Testis (tissue), 2 donors: ENCODE measurements at regions not wholly inside any gene's neighbourhood (a gene's known extent, or its start where the extent isn't known, plus 50 kb on each side); places are given as distances from the start of the nearest gene placed in this dataset.

Experiments
- DNase-seq: peaks from one replicate; pipeline ENCODE4 v3.0.0-alpha.2; 2019
- H3K27ac ChIP-seq, 2 donors: fragments of 200-600 bp; sonication (generic); one replicate each; pipeline ENCODE4 v1.5.1; 2019
- H3K27me3 ChIP-seq: fragments of 200-600 bp; sonication (generic); one replicate; pipeline ENCODE4 v1.5.1; 2019
- H3K36me3 ChIP-seq: fragments of 200-600 bp; sonication (generic); one replicate; pipeline ENCODE4 v1.5.1; 2017; ENCODE audit warnings: low read depth; ENCODE audit errors: missing control alignments
- H3K4me1 ChIP-seq: fragments of 200-600 bp; sonication (generic); one replicate; pipeline ENCODE4 v1.5.1; 2019
- H3K4me3 ChIP-seq, 2 donors: fragments of 200-600 bp; sonication (generic); one replicate each; pipeline ENCODE4 v1.5.1; 2017 to 2019
- H3K9me3 ChIP-seq: fragments of 200-600 bp; sonication (generic); one replicate; pipeline ENCODE4 v1.5.1; 2017
- POLR2A ChIP-seq: fragments of 450-650 bp; IDR thresholded peaks from one replicate; pipeline ENCODE4 v1.6.1; 2017; ENCODE audit warnings: antibody characterized with exemption, mild to moderate bottlenecking, moderate library complexity
- WGBS, 2 donors: methylation state at CpG; one replicate each; pipeline ENCODE4 v1.1.5; 2018; 5-methylcytosine and 5-hydroxymethylcytosine counted together
- intact Hi-C: fragments of 100-400 bp; cut with DNase I; formaldehyde crosslinking; loops from one replicate; pipeline ENCODE4 v1.15.1; 2023; ENCODE audit warnings: low total_unique reads
- TF ChIP-seq, protein P1 (sequence below), 3 experiments: fragments of 450-650 bp in 2 of 3; fragments of 200-600 bp in 1 of 3; sonication (generic) in 1 of 3; IDR thresholded peaks; one replicate each; pipeline ENCODE4 v1.5.1; 2016 to 2019; ENCODE audit warnings: antibody characterized with exemption in 3 of 3, mild to moderate bottlenecking in 2 of 3, moderate library complexity in 1 of 3

DNA sequence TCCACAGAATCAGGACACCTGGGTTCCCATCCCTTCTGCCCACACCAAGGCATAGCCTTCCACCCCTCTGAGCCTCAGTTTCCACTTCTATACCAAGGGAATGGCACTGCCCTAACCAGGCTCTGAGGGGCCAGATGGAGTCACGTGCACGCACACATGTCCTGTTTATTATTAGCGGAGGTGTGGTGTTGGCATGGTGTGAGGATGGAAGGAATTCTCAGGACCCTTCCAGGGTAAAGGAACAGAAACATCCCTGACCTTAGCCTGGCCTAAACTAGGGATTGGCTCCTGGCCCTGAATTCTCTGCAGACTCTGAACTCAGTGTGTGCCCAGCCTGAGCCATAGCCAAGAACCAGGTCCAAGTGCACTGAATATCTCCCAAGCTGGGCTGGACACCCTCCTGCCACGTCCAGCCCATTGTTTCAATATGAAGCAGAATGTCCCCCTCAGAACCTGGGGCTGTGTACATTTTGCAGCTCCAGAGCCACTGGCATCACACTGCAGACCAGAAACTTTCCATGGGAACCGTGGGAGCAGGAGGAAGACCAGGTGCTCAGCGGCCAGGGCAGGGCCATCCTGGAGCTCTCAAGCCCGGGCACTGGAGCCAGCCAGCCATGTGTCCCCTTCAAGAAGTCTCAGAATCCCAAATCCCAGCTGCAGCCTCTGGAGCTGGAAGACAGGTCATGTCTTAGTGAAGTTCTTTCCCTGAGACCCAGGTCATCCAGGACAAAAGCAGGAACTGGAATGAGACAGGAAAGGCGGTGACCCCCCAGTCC is 208.4 kb downstream of the ANKRD60 start:
- H3K36me3 ChIP-seq, result no peaks in the 10 kb centered on the region
- TF ChIP-seq POLR2A, result no peak
- TF ChIP-seq, protein P1, sequence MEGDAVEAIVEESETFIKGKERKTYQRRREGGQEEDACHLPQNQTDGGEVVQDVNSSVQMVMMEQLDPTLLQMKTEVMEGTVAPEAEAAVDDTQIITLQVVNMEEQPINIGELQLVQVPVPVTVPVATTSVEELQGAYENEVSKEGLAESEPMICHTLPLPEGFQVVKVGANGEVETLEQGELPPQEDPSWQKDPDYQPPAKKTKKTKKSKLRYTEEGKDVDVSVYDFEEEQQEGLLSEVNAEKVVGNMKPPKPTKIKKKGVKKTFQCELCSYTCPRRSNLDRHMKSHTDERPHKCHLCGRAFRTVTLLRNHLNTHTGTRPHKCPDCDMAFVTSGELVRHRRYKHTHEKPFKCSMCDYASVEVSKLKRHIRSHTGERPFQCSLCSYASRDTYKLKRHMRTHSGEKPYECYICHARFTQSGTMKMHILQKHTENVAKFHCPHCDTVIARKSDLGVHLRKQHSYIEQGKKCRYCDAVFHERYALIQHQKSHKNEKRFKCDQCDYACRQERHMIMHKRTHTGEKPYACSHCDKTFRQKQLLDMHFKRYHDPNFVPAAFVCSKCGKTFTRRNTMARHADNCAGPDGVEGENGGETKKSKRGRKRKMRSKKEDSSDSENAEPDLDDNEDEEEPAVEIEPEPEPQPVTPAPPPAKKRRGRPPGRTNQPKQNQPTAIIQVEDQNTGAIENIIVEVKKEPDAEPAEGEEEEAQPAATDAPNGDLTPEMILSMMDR (IDR thresholded peaks at IDR 0.05), result no peak
- no peaks in the 10 kb centered on the region for H3K27me3 ChIP-seq
- no peak overlapping the region for H3K27ac ChIP-seq
- no peak for DNase-seq
- peaks cover 28% of the 10 kb centered on the region for H3K4me1 ChIP-seq
- 56 to 58% methylated on average over 8 of the region's 8 CpGs for WGBS, 2 donors
- no peaks in the 10 kb centered on the region for H3K9me3 ChIP-seq
- no peak overlapping the region for H3K4me3 ChIP-seq
- intact Hi-C loops, result no loop called here

DNA sequence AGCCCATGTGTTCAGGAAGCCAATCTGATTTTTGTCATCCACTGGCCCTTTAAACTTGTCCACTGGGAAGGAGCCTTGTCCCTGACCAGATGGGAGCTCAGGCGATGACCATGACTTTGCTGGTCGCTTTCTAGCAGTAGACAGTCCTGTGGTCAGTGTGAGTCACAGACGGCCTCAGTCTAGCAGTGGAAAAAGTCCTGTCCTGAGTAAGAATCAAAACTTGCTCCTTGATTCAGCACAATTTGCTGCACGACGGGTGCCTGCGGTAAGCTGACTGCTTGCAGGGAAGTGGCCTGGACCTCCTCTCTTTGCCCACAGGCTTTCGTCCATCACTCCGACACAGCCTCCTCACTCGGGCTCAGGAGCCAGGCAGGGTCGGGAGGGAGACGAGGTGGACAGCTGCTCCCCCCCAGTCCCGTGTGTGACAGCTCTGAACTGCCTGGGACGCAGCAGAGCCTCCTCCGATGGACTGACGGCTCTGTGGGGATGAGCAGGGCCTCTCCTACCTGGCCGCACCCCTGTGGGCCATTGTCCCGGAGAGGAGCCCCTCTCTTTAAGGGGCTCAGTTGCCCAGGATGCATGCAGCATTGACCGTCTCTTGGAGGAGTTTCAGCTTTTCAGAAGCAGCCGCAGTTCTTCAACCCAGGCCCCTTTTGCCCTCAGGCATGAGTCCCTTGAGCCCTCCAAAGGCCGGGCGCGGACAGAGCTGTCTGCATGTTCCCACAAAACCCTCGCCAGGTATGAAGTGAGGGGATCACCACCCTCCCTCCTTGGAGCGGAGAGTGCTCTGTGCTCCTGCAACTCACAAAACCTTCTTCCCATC is 209.2 kb downstream of the ANKRD60 start:
- WGBS, 2 donors, result 77 to 81% methylated on average over 21 to 24 of the region's 24 CpGs
- DNase-seq, result no peak
- peaks cover 28% of the 10 kb centered on the region for H3K4me1 ChIP-seq
- no peaks in the 10 kb centered on the region for H3K9me3 ChIP-seq
- no peaks in the 10 kb centered on the region for H3K27me3 ChIP-seq
- intact Hi-C loops, result no loop called here
- H3K4me3 ChIP-seq, result no peak overlapping the region
- peak overlapping the region in 1 of 2 donors; percentile 77 for H3K27ac ChIP-seq
- TF ChIP-seq POLR2A, result no peak
- TF ChIP-seq, protein P1 (IDR thresholded peaks at IDR 0.05), result no peak
- H3K36me3 ChIP-seq, result no peaks in the 10 kb centered on the region

DNA sequence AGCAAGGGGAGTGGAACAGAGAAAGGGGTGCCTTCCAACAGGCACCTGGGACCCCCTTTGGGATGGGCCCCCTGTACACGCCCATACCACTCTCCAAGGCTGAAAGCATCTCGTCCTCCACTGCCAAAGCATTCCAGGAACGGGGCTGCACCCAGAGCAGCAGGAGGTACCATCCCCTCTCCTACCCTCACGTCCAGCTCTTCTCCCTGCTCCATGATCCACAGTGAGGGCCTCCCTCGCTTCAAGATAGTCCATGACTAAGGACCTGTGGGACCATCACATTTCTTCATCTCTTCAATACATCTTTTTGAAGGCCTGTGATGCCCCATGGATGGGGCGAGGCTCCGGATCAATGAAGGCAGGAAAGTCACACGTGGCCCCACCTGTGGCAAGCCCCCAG is 209.9 kb downstream of the ANKRD60 start:
- Histone ChIP-seq H3K27ac (peak overlapping the region; percentile 65 to 77), H3K36me3 (no peaks in the 10 kb centered on the region), H3K4me1 (peaks cover 28% of the 10 kb centered on the region), H3K27me3 (no peaks in the 10 kb centered on the region), H3K9me3 (no peaks in the 10 kb centered on the region), H3K4me3 (no peak overlapping the region)
- TF ChIP-seq POLR2A, result no peak
- TF ChIP-seq, protein P1 (IDR thresholded peaks at IDR 0.05), result no peak
- intact Hi-C loops, result no loop called here
- 88 to 97% methylated on average over 7 to 8 of the region's 8 CpGs for WGBS, 2 donors
- DNase-seq, result no peak

DNA sequence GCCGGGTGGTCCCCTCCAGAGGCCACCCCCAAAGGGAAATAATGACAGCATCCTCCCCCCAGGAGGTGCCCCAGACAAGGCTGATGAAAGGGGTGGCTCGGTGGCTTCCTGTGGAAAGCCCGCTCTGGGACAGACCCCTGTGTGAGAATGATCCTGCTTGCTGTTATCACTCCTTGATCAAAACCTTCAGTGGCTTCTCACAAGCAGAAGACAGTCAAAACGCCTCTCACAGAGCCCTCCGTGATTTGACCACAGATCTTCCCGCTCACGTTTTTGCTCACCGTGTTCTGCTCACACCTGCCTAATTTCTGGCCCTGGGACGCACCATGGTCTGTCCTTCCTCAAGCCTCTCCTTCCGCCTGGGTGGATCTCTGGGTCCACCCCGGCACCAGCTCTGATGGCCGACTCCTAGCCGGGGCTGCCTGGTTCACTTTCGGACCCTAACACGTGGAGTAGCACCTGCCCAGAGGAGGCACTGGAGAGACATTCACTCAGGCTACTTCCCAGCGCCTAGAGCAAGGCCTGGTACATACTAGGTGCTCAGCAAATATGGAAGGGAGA is 210.4 kb downstream of the ANKRD60 start:
- Histone ChIP-seq H3K9me3 (no peaks in the 10 kb centered on the region), H3K27me3 (no peaks in the 10 kb centered on the region), H3K27ac (peak overlapping the region; percentile 65 to 77), H3K4me3 (no peak overlapping the region), H3K4me1 (peaks cover 28% of the 10 kb centered on the region), H3K36me3 (no peaks in the 10 kb centered on the region)
- no peak for DNase-seq
- intact Hi-C loops, result no loop called here
- TF ChIP-seq, protein P1 (IDR thresholded peaks at IDR 0.05), result no peak
- no peak for TF ChIP-seq POLR2A
- WGBS, 2 donors, result 77 to 84% methylated on average over 13 to 16 of the region's 16 CpGs
